Heart right ventricle (tissue), 16 donors: ENCODE measurements at regions not wholly inside any gene's neighbourhood (a gene's known extent, or its start where the extent isn't known, plus 50 kb on each side); places are given as distances from the start of the nearest gene placed in this dataset.

ENCODE experiments used
- ATAC-seq, 8 donors: fragments of 200-7000 bp; cut with Tn5 transposase; one replicate each; pipeline ENCODE4 v1.9.1; 2020; ENCODE audit warnings: mild to moderate bottlenecking in 8 of 8, moderate library complexity in 8 of 8, moderate number of reproducible peaks in 1 of 8
- DNase-seq, 2 donors: peaks; one replicate each; pipeline ENCODE4 v3.0.0-alpha.2; 2020
- H3K27ac ChIP-seq, 10 donors: fragments of 200-600 bp; sonication (generic) in 2 of 10; one replicate each; pipeline versions ENCODE4 v1.5.0 to v1.8.0; 2020 to 2022; ENCODE audit warnings: mild to moderate bottlenecking in 3 of 10
- H3K27me3 ChIP-seq, 7 donors: fragments of 200-600 bp; one replicate each; pipeline ENCODE4 v1.8.0; 2021 to 2022; ENCODE audit warnings: mild to moderate bottlenecking in 2 of 7
- H3K36me3 ChIP-seq, 9 donors: fragments of 200-600 bp; sonication (generic) in 1 of 9; one replicate each; pipeline versions ENCODE4 v1.5.0 to v1.8.0; 2020 to 2022; ENCODE audit warnings: mild to moderate bottlenecking in 2 of 9
- H3K4me1 ChIP-seq, 9 donors: fragments of 200-600 bp; sonication (generic) in 1 of 9; one replicate each; pipeline versions ENCODE4 v1.5.0 to v1.8.0; 2020 to 2022; ENCODE audit warnings: mild to moderate bottlenecking in 4 of 9
- H3K4me3 ChIP-seq, 10 donors: fragments of 200-600 bp; sonication (generic) in 2 of 10; one replicate each; pipeline versions ENCODE4 v1.5.0 to v1.8.0; 2020 to 2022; ENCODE audit warnings: mild to moderate bottlenecking in 7 of 10, moderate library complexity in 2 of 10
- H3K9me3 ChIP-seq, 11 donors: fragments of 200-600 bp in 10 of 11; sonication (generic) in 2 of 11; one replicate each; pipeline versions ENCODE4 v1.5.0 to v1.8.0; 2013 to 2022; ENCODE audit warnings: mild to moderate bottlenecking in 2 of 11, control low read depth in 1 of 11, moderate library complexity in 1 of 11
- CTCF ChIP-seq, 9 donors: fragments of 200-600 bp; sonication (generic) in 2 of 9; IDR thresholded peaks; one replicate each; pipeline versions ENCODE4 v1.5.0 to v1.8.0; 2021 to 2022; ENCODE audit warnings: antibody characterized with exemption in 9 of 9, mild to moderate bottlenecking in 5 of 9, moderate library complexity in 1 of 9
- WGBS, 2 donors: extraction: QIAGEN DNeasy Blood & Tissue Kit; methylation state at CpG; one replicate each; pipeline ENCODE4 v1.1.7; 2013; ENCODE audit warnings: inconsistent platforms in 1 of 2; 5-methylcytosine and 5-hydroxymethylcytosine counted together
- intact Hi-C, 10 donors: fragments of 100-400 bp; cut with DNase I; formaldehyde crosslinking; loops; one replicate each; pipeline versions ENCODE4 v1.11.1 to v1.14.2; 2022
- donor health status: Arrhythmogenic right ventricular cardiomyopathy.
- donor health status: ischemic (EF 13 %, LVEDD 7.1; RV severe dilation, severe dysfunction).
- donor health status: healthy with polysubstance abuse.
- donor health status: DM: no; HTN: yes; CAD: no.
- donor health status: DM: no; HTN: no; CAD: no.
- donor health status: ischemic (EF 25% LVEDD 6.9; RV normal size, moderate dysfunction).
- donor health status: ischemic (EF 25% LVEDD 5.7; RV mildly dilated, moderate dysfunction).
- donor health status: healthy.
- donor health status: DM: yes; HTN: yes; CAD: no.
- donor health status: Ischemic cardiomyopathy.
- donor health status: ischemic (EF 35%, LVEDD 5.7; RV mildly dilated, moderate dysfunction).
- donor health status: nonischemic (EF 11% LVEDD 7.7; RV severe dilation, severe dysfunction).
- donor health status: DM: yes; HTN: yes; CAD: no.
- donor health status: PGD.
- donor health status: ischemic (EF 29% LVEDD 5.4; RV normal size, mild dysfunction).
- donor health status: nonischemic (EF 23%, LVEDD 6.1; RV moderate dilation, normal function).

- Histone ChIP-seq H3K4me3 (no peak overlapping the region), H3K9me3 (no peaks in the 10 kb centered on the region), H3K27me3 (peaks cover 0 to 5% (median 0%) of the 10 kb centered on the region in 7 donors), H3K27ac (no peak overlapping the region), H3K36me3 (no peaks in the 10 kb centered on the region), H3K4me1 (peaks cover 0 to 4% (median 3%) of the 10 kb centered on the region in 9 donors)
- TF ChIP-seq CTCF (IDR thresholded peaks at IDR 0.05), result no peak
- DNase-seq (no peak), ATAC-seq (no peak)
- 89 to 93% methylated on average over 3 of the region's 3 CpGs for WGBS, 2 donors
- intact Hi-C loops, result loop anchor here in 7 of 10 donors (5.0 to 10.0 kb wide), 4 partner anchors 325 to 685 kb away; no protein-coding TSS in a partner anchor
Observed at GRCh38 chr20:1769491-1769890, 111.9 kb upstream of the SIRPG start.

- Histone ChIP-seq H3K27ac (no peak overlapping the region), H3K27me3 (peaks cover 0 to 5% (median 0%) of the 10 kb centered on the region in 7 donors), H3K4me1 (peaks cover 0 to 10% (median 3%) of the 10 kb centered on the region in 9 donors), H3K9me3 (no peaks in the 10 kb centered on the region), H3K4me3 (no peak overlapping the region), H3K36me3 (no peaks in the 10 kb centered on the region)
- intact Hi-C loops, result loop anchor here in 7 of 10 donors (5.0 to 10.0 kb wide), 4 partner anchors 328 to 688 kb away; no protein-coding TSS in a partner anchor
- 100% methylated on average over 1 of the region's 1 CpG for WGBS, 2 donors
- DNase-seq (no peak), ATAC-seq (no peak)
- no peak for TF ChIP-seq CTCF (IDR thresholded peaks at IDR 0.05)
Observed at GRCh38 chr20:1766731-1767130, 109.2 kb upstream of the SIRPG start.

- WGBS, 2 donors, result 28% methylated on average over 15 of the region's 15 CpGs
- peaks cover 0 to 10% (median 3%) of the 10 kb centered on the region in 9 donors for H3K4me1 ChIP-seq
- peaks cover 0 to 5% (median 0%) of the 10 kb centered on the region in 7 donors for H3K27me3 ChIP-seq
- H3K27ac ChIP-seq, result no peak overlapping the region
- no peaks in the 10 kb centered on the region for H3K36me3 ChIP-seq
- ATAC-seq (peak; percentile 75 to 94 (median 90)), DNase-seq (peak; percentile 67 to 75)
- no peaks in the 10 kb centered on the region for H3K9me3 ChIP-seq
- no peak overlapping the region for H3K4me3 ChIP-seq
- intact Hi-C loops, result loop anchor here in 8 of 10 donors (5.0 to 10.0 kb wide), 6 partner anchors 330 to 693 kb away; no protein-coding TSS in a partner anchor
- peak; percentile 34 to 86 (median 74) for TF ChIP-seq CTCF (IDR thresholded peaks at IDR 0.05)
Observed at GRCh38 chr20:1764136-1765033, 106.8 kb upstream of the SIRPG start.

GRCh38 chr20:1761598-1761997 lies 104.0 kb upstream of the SIRPG start:
- peaks cover 0 to 5% (median 0%) of the 10 kb centered on the region in 7 donors for H3K27me3 ChIP-seq
- no peak overlapping the region for H3K4me3 ChIP-seq
- 84 to 91% methylated on average over 5 of the region's 5 CpGs for WGBS, 2 donors
- no peaks in the 10 kb centered on the region for H3K9me3 ChIP-seq
- DNase-seq (no peak), ATAC-seq (no peak)
- no peak overlapping the region for H3K27ac ChIP-seq
- TF ChIP-seq CTCF (IDR thresholded peaks at IDR 0.05), result no peak
- H3K36me3 ChIP-seq, result no peaks in the 10 kb centered on the region
- peaks cover 0 to 15% (median 3%) of the 10 kb centered on the region in 9 donors for H3K4me1 ChIP-seq
- intact Hi-C loops, result loop anchor here in 6 of 10 donors (5.0 to 10.0 kb wide), 5 partner anchors 333 to 696 kb away; no protein-coding TSS in a partner anchor
